ENCODE measurements at regions not wholly inside any gene's neighbourhood (a gene's known extent, or its start where the extent isn't known, plus 50 kb on each side); places are given as distances from the start of the nearest gene placed in this dataset.

GRCh38 chr15:39014682-39015081, 450.1 kb upstream of the RASGRP1 start:
- TF ChIP-seq ATF6 (CRISPR knock-in tag; IDR thresholded peaks at IDR 0.05) (no peak), ZSCAN18 (CRISPR knock-in tag; IDR thresholded peaks at IDR 0.05) (no peak), ZNF532 (CRISPR knock-in tag; IDR thresholded peaks at IDR 0.05; ENCODE audit: borderline replicate concordance) (no peak), TEAD1 (CRISPR knock-in tag; IDR thresholded peaks at IDR 0.05) (no peak), ATF3 (CRISPR knock-in tag; conservative IDR thresholded peaks at IDR 0.05) (no peak)
- Mint-ChIP-seq H3K4me1 (peaks cover 23% of the 10 kb centered on the region), H3K27me3 (ENCODE audit: low read depth) (peaks cover 4% of the 10 kb centered on the region), H3K9me3 (peaks cover 31% of the 10 kb centered on the region), H3K27ac (no peak overlapping the region), H3K4me3 (no peak overlapping the region), H3K36me3 (peaks cover 22% of the 10 kb centered on the region)
- no peak for ATAC-seq
- ChIA-PET CTCF (no interaction called here), POLR2A (no interaction called here)
- DNase-seq (ENCODE audit: low spot score): no peak

- peaks cover 4% of the 10 kb centered on the region for H3K27me3 Mint-ChIP-seq (ENCODE audit: low read depth)
- ChIA-PET POLR2A (no interaction called here), CTCF (no interaction called here)
- no peak overlapping the region for H3K4me3 Mint-ChIP-seq
- peaks cover 26% of the 10 kb centered on the region for H3K4me1 Mint-ChIP-seq
- no peak for TF ChIP-seq FOXJ3 (CRISPR knock-in tag; IDR thresholded peaks at IDR 0.05; ENCODE audit: borderline replicate concordance)
- TF ChIP-seq ERG (CRISPR knock-in tag; IDR thresholded peaks at IDR 0.05): no peak
- TF ChIP-seq E2F4 (CRISPR knock-in tag; IDR thresholded peaks at IDR 0.05; ENCODE audit: borderline replicate concordance, low read depth): no peak
- no peak for TF ChIP-seq RORB (CRISPR knock-in tag; IDR thresholded peaks at IDR 0.05)
- no peak for TF ChIP-seq SOX15 (CRISPR knock-in tag; IDR thresholded peaks at IDR 0.05)
- TF ChIP-seq GABPB1 (CRISPR knock-in tag; IDR thresholded peaks at IDR 0.05): no peak
- TF ChIP-seq SP1 (CRISPR knock-in tag; conservative IDR thresholded peaks at IDR 0.05): no peak
- no peak overlapping the region for H3K27ac Mint-ChIP-seq
- ATAC-seq: peak; percentile 44; the same call in 1 of the 2 replicates
- DNase-seq (ENCODE audit: low spot score): no peak
- peaks cover 12% of the 10 kb centered on the region for H3K9me3 Mint-ChIP-seq
- H3K36me3 Mint-ChIP-seq: peaks cover 4% of the 10 kb centered on the region; the same call in 1 of the 2 replicates
Measured at GRCh38 chr15:39016706-39017105, 452.1 kb upstream of the RASGRP1 start.
